ENCODE measurements at regions not wholly inside any gene's neighbourhood (a gene's known extent, or its start where the extent isn't known, plus 50 kb on each side); places are given as distances from the start of the nearest gene placed in this dataset.

- TF ChIP-seq CTCF (IDR thresholded peaks at IDR 0.05) (no peak), POLR2A (IDR thresholded peaks at IDR 0.05) (no peak), POLR2AphosphoS5 (IDR thresholded peaks at IDR 0.05) (no peak)
Measured at GRCh38 chr19:34828156-34828555, 55.1 kb upstream of the ZNF599 start.

All from upper lobe of left lung (tissue), 4 donors.